HG03378 (cell line): ENCODE measurements at regions not wholly inside any gene's neighbourhood (a gene's known extent, or its start where the extent isn't known, plus 50 kb on each side); places are given as distances from the start of the nearest gene placed in this dataset.
"Not testable (repeated sequence)": the region's sequence is repeated elsewhere in the genome, so short reads cannot be mapped to it uniquely, and the experiment has no call there.

Experiments
- ATAC-seq: cut with Tn5 transposase; IDR thresholded peaks from one replicate; pipeline ENCODE4 v1.9.1; 2021; ENCODE audit warnings: mild to moderate bottlenecking, moderate library complexity; ENCODE audit not compliant: unreplicated experiment

- not testable (repeated sequence) for ATAC-seq
These were observed 211.4 kb downstream of the ANAPC1 start for GRCh38 chr2:111672641-111673040.

GRCh38 chr2:111673526-111673925, 210.5 kb downstream of the ANAPC1 start:
- ATAC-seq, result no peak

- ATAC-seq, result no peak
These were observed 208.4 kb downstream of the ANAPC1 start for GRCh38 chr2:111675419-111676194.

GRCh38 chr2:111676291-111676822, 207.6 kb downstream of the ANAPC1 start:
- no peak for ATAC-seq

GRCh38 chr2:111678161-111678560, 205.8 kb downstream of the ANAPC1 start:
- no peak for ATAC-seq

GRCh38 chr2:111678651-111679050, 205.3 kb downstream of the ANAPC1 start:
- no peak for ATAC-seq

GRCh38 chr2:111679202-111679601, 204.8 kb downstream of the ANAPC1 start:
- no peak for ATAC-seq

- no peak for ATAC-seq
These were observed 199.4 kb downstream of the ANAPC1 start for GRCh38 chr2:111684611-111685010.

- ATAC-seq, result no peak
These were observed 198.7 kb downstream of the ANAPC1 start for GRCh38 chr2:111685342-111685741.

- no peak for ATAC-seq
These were observed 197.0 kb downstream of the ANAPC1 start for GRCh38 chr2:111686994-111687393.

GRCh38 chr2:111687911-111688310, 196.1 kb downstream of the ANAPC1 start:
- ATAC-seq, result no peak

- no peak for ATAC-seq
These were observed 195.5 kb downstream of the ANAPC1 start for GRCh38 chr2:111688482-111688881.

- ATAC-seq, result no peak
These were observed 194.8 kb downstream of the ANAPC1 start for GRCh38 chr2:111689174-111689573.

GRCh38 chr2:111689941-111690340, 194.1 kb downstream of the ANAPC1 start:
- no peak for ATAC-seq

- ATAC-seq, result no peak
These were observed 192.7 kb downstream of the ANAPC1 start for GRCh38 chr2:111691164-111691875.

- no peak for ATAC-seq
These were observed 191.7 kb downstream of the ANAPC1 start for GRCh38 chr2:111692311-111692710.

GRCh38 chr2:111694700-111695101, 189.3 kb downstream of the ANAPC1 start:
- no peak for ATAC-seq

- ATAC-seq, result no peak
These were observed 188.5 kb downstream of the ANAPC1 start for GRCh38 chr2:111695441-111696007.

GRCh38 chr2:111696226-111696625, 187.8 kb downstream of the ANAPC1 start:
- no peak for ATAC-seq

- ATAC-seq, result no peak
These were observed 186.4 kb downstream of the ANAPC1 start for GRCh38 chr2:111697560-111697959.

GRCh38 chr2:111698089-111698488, 185.9 kb downstream of the ANAPC1 start:
- no peak for ATAC-seq
